H1 (cell line): ENCODE measurements at regions not wholly inside any gene's neighbourhood (a gene's known extent, or its start where the extent isn't known, plus 50 kb on each side); places are given as distances from the start of the nearest gene placed in this dataset.

Experiments
- CTCF ChIA-PET: fragments of 300-600 bp; sonication (Branson Sonifier 250); formaldehyde crosslinking; loops from one replicate; lab custom pipeline; 2021; ENCODE audit not compliant: partially characterized antibody; lab: Charles Lee
- POLR2A ChIA-PET: fragments of 300-600 bp; sonication (Branson Sonifier 250); formaldehyde crosslinking; loops from one replicate; lab custom pipeline; 2021; ENCODE audit warnings: inconsistent platforms; ENCODE audit not compliant: partially characterized antibody; lab: Charles Lee
- DNase-seq, 2 experiments: peaks; one replicate each; pipeline versions ENCODE4 v3.0.0 to v3.0.0-alpha.2; 2010 to 2022; ENCODE audit warnings: low spot score in 2 of 2, low read depth in 1 of 2, mixed read lengths in 1 of 2
- FAIRE-seq: peaks from 2 replicates; lab custom pipeline; 2011; peaks lifted over from hg19 to GRCh38; lab: Jason Lieb, UNC
- H2AFZ ChIP-seq: 2 replicates; pipeline ENCODE4 v1.8.1; 2012; ENCODE audit warnings: low read length, inconsistent platforms
- H2AK5ac ChIP-seq: 2 replicates; pipeline ENCODE4 v1.6.1; 2013; ENCODE audit warnings: low read depth, low read length
- H2BK120ac ChIP-seq: replicated peaks from 2 replicates; pipeline ENCODE3; 2013; ENCODE audit warnings: low read depth, low read length, inconsistent platforms
- H2BK12ac ChIP-seq: 2 replicates; pipeline ENCODE4 v1.6.1; 2013; ENCODE audit warnings: low read depth, low read length
- H2BK15ac ChIP-seq: 2 replicates; pipeline ENCODE4 v1.6.1; 2013; ENCODE audit warnings: low read length
- H2BK20ac ChIP-seq: 2 replicates; pipeline ENCODE4 v1.6.1; 2013; ENCODE audit warnings: low read length
- H2BK5ac ChIP-seq: 2 replicates; pipeline ENCODE4 v1.6.1; 2013; ENCODE audit warnings: low read depth, low read length
- H3K14ac ChIP-seq: 2 replicates; pipeline ENCODE4 v1.6.1; 2013; ENCODE audit warnings: inconsistent platforms; ENCODE audit not compliant: insufficient read length
- H3K18ac ChIP-seq: 2 replicates; pipeline ENCODE4 v1.6.1; 2013; ENCODE audit warnings: low read length; ENCODE audit errors: extremely low read depth
- H3K23ac ChIP-seq: 2 replicates; pipeline ENCODE4 v1.6.1; 2013; ENCODE audit warnings: inconsistent platforms; ENCODE audit not compliant: insufficient read length
- H3K23me2 ChIP-seq: 2 replicates; pipeline ENCODE4 v1.6.1; 2013; ENCODE audit warnings: low read depth, low read length
- H3K27ac ChIP-seq: 2 replicates; pipeline ENCODE4 v1.6.1; 2011; ENCODE audit warnings: low read depth, low read length, inconsistent platforms
- H3K27me3 ChIP-seq, 4 experiments: replicated peaks in 1 of 4; 1 replicate in 1 of 4; 2 replicates in 3 of 4; pipeline versions ENCODE4 v1.6.1 to v1.8.1; 2011 to 2013; ENCODE audit warnings: low read length in 3 of 4, mild to moderate bottlenecking in 3 of 4, inconsistent platforms in 2 of 4, mixed read lengths in 2 of 4, moderate library complexity in 1 of 4; ENCODE audit not compliant: control insufficient read depth in 3 of 4, insufficient read depth in 3 of 4; ENCODE audit errors: extremely low read depth in 1 of 4
- H3K36me3 ChIP-seq, 4 experiments: 2 replicates each; pipeline versions ENCODE4 v1.6.1 to v1.8.1; 2011 to 2013; ENCODE audit warnings: mild to moderate bottlenecking in 4 of 4, low read length in 3 of 4, moderate library complexity in 2 of 4, control low read depth in 1 of 4, inconsistent platforms in 1 of 4; ENCODE audit not compliant: insufficient read depth in 4 of 4, control insufficient read depth in 2 of 4
- H3K4ac ChIP-seq: replicated peaks from 2 replicates; pipeline ENCODE3; 2013; ENCODE audit warnings: low read length, low read depth, mixed read lengths, inconsistent platforms; ENCODE audit not compliant: insufficient read length
- H3K4me1 ChIP-seq, 4 experiments: replicated peaks in 1 of 4; 1 replicate in 1 of 4; 2 replicates in 3 of 4; pipeline versions ENCODE4 v1.6.1 to v1.8.1; 2011 to 2013; ENCODE audit warnings: low read length in 3 of 4, inconsistent platforms in 2 of 4, mixed read lengths in 1 of 4; ENCODE audit not compliant: insufficient read depth in 4 of 4, control insufficient read depth in 3 of 4
- H3K4me2 ChIP-seq, 2 experiments: 2 replicates each; pipeline versions ENCODE4 v1.6.1 to v1.8.1; 2011 to 2013; ENCODE audit warnings: low read depth in 2 of 2, low read length in 2 of 2, control low read depth in 1 of 2, inconsistent platforms in 1 of 2, mild to moderate bottlenecking in 1 of 2; ENCODE audit not compliant: insufficient read depth in 1 of 2
- H3K4me3 ChIP-seq, 4 experiments: fragments of 200-600, 300-600 bp in 1 of 4; sonication (generic), shearing (Covaris generic), sonication (Bioruptor Twin) in 1 of 4; 2 replicates each; pipeline versions ENCODE4 v1.5.1 to v1.8.1; 2011 to 2016; ENCODE audit warnings: low read length in 4 of 4, low read depth in 3 of 4, control low read depth in 2 of 4, inconsistent platforms in 2 of 4, mild to moderate bottlenecking in 2 of 4, mixed read lengths in 1 of 4, moderate library complexity in 1 of 4; ENCODE audit not compliant: insufficient read depth in 2 of 4; ENCODE audit errors: extremely low read depth in 1 of 4
- H3K56ac ChIP-seq: replicated peaks from 2 replicates; pipeline ENCODE3; 2013; ENCODE audit warnings: low read depth, mild to moderate bottlenecking, mixed read lengths, low read length, inconsistent platforms; ENCODE audit not compliant: insufficient read length
- H3K79me1 ChIP-seq: 2 replicates; pipeline ENCODE4 v1.6.1; 2013; ENCODE audit warnings: low read depth, low read length, control low read depth
- H3K79me2 ChIP-seq, 2 experiments: 2 replicates each; pipeline versions ENCODE4 v1.6.1 to v1.8.1; 2012 to 2013; ENCODE audit warnings: low read length in 2 of 2, mild to moderate bottlenecking in 2 of 2, inconsistent platforms in 1 of 2; ENCODE audit not compliant: insufficient read depth in 2 of 2, control insufficient read depth in 1 of 2
- H3K9ac ChIP-seq, 4 experiments: replicated peaks in 1 of 4; 1 replicate in 1 of 4; 2 replicates in 3 of 4; pipeline versions ENCODE4 v1.6.1 to v1.8.1; 2011 to 2013; ENCODE audit warnings: low read depth in 3 of 4, low read length in 3 of 4, control low read depth in 2 of 4, mild to moderate bottlenecking in 2 of 4, moderate library complexity in 2 of 4, inconsistent platforms in 1 of 4; ENCODE audit errors: extremely low read depth in 1 of 4
- H3K9me3 ChIP-seq, 2 experiments: 2 replicates each; pipeline versions ENCODE4 v1.6.1 to v1.8.1; 2012 to 2013; ENCODE audit warnings: mild to moderate bottlenecking in 2 of 2, moderate library complexity in 2 of 2, control low read depth in 1 of 2, inconsistent platforms in 1 of 2, low read depth in 1 of 2, low read length in 1 of 2, mixed read lengths in 1 of 2; ENCODE audit not compliant: insufficient read depth in 2 of 2
- H4K20me1 ChIP-seq, 2 experiments: replicated peaks in 1 of 2; 2 replicates each; pipeline versions ENCODE3 to v1.8.1; 2011 to 2013; ENCODE audit warnings: inconsistent platforms in 2 of 2, low read length in 2 of 2, mild to moderate bottlenecking in 1 of 2; ENCODE audit not compliant: insufficient read depth in 2 of 2, control insufficient read depth in 1 of 2
- H4K5ac ChIP-seq: 2 replicates; pipeline ENCODE4 v1.6.1; 2013; ENCODE audit warnings: low read length, low read depth, mixed read lengths, inconsistent platforms; ENCODE audit not compliant: insufficient read length
- H4K8ac ChIP-seq: 2 replicates; pipeline ENCODE4 v1.8.0; 2013; ENCODE audit warnings: mild to moderate bottlenecking, moderate library complexity, low read length, inconsistent platforms; ENCODE audit not compliant: insufficient read depth; ENCODE audit errors: extremely low read depth
- H4K91ac ChIP-seq: replicated peaks from 2 replicates; pipeline ENCODE3; 2013; ENCODE audit warnings: low read length, mixed read lengths, inconsistent platforms; ENCODE audit not compliant: insufficient read length
- BCL11A ChIP-seq, 2 experiments: IDR thresholded peaks; one replicate each; pipeline ENCODE4 v1.6.1; 2011; ENCODE audit warnings: low read depth in 2 of 2, low read length in 2 of 2, mild to moderate bottlenecking in 2 of 2
- CEBPB ChIP-seq: IDR thresholded peaks from 2 replicates; pipeline ENCODE4 v1.6.1; 2012; ENCODE audit warnings: low read depth, low read length
- CHD1 ChIP-seq: IDR thresholded peaks from 2 replicates; pipeline ENCODE4 v1.6.1; 2012; ENCODE audit warnings: low read depth, low read length, improper control_type of control experiment
- CREB1 ChIP-seq: IDR thresholded peaks from 2 replicates; pipeline ENCODE4 v1.6.1; 2012; ENCODE audit warnings: inconsistent platforms
- CTBP2 ChIP-seq: IDR thresholded peaks from 2 replicates; pipeline ENCODE4 v1.7.0; 2011; ENCODE audit warnings: borderline replicate concordance, mild to moderate bottlenecking, moderate library complexity, mixed read lengths, low read length; ENCODE audit not compliant: insufficient read depth, insufficient read length
- E2F6 ChIP-seq: IDR thresholded peaks from 2 replicates; pipeline ENCODE4 v1.6.1; 2012; ENCODE audit warnings: inconsistent platforms
- EP300 ChIP-seq, 2 experiments: IDR thresholded peaks; 1 replicate in 1 of 2; 2 replicates in 1 of 2; pipeline ENCODE4 v1.6.1; 2011 to 2012; ENCODE audit warnings: low read depth in 2 of 2, low read length in 2 of 2, mild to moderate bottlenecking in 2 of 2, borderline replicate concordance in 1 of 2, inconsistent platforms in 1 of 2, moderate library complexity in 1 of 2
- GTF2F1 ChIP-seq: IDR thresholded peaks from 2 replicates; pipeline ENCODE4 v1.6.1; 2012; ENCODE audit warnings: low read depth, low read length, improper control_type of control experiment, borderline replicate concordance
- JUN ChIP-seq: IDR thresholded peaks from 2 replicates; pipeline ENCODE4 v1.6.1; 2011; ENCODE audit warnings: low read depth, mild to moderate bottlenecking, improper control_type of control experiment, low read length
- SAP30 ChIP-seq: fragments of 300-600 bp; sonication (generic); IDR thresholded peaks from 2 replicates; pipeline ENCODE4 v1.7.1; 2012; ENCODE audit warnings: low read length, moderate library complexity, mild to moderate bottlenecking, inconsistent platforms; ENCODE audit not compliant: insufficient read depth, insufficient replicate concordance
- SP2 ChIP-seq: IDR thresholded peaks from 2 replicates; pipeline ENCODE4 v1.6.1; 2012; ENCODE audit warnings: mild to moderate bottlenecking, low read length, inconsistent platforms
- TEAD4 ChIP-seq: IDR thresholded peaks from 2 replicates; pipeline ENCODE4 v1.6.1; 2012; ENCODE audit warnings: low read depth, low read length, inconsistent platforms, mixed read lengths
- WGBS, 2 experiments: shearing (Covaris generic) in 1 of 2; methylation state at CpG; one replicate each; pipeline versions ENCODE4 v1.1.6 to v1.1.7; 2013 to 2015; ENCODE audit warnings: low lambda C conversion rate in 2 of 2, mixed read lengths in 2 of 2, inconsistent platforms in 1 of 2, low coverage in 1 of 2, missing lambda C conversion rate in 1 of 2; ENCODE audit not compliant: insufficient replicate concordance in 2 of 2, insufficient coverage in 1 of 2, insufficient read length in 1 of 2; ENCODE audit errors: extremely low coverage in 1 of 2, missing lambda C conversion rate in 1 of 2; 5-methylcytosine and 5-hydroxymethylcytosine counted together

GRCh38 chr5:147162740-147163139 lies 72.1 kb upstream of the STK32A start:
- Histone ChIP-seq H4K8ac (no peak overlapping the region), H2BK12ac (no peak overlapping the region), H2BK20ac (no peak overlapping the region), H3K23me2 (no peaks in the 10 kb centered on the region), H3K27me3 (no peaks in the 10 kb centered on the region), H4K20me1 (no peaks in the 10 kb centered on the region), H3K27ac (no peak overlapping the region), H3K4me3 (no peak overlapping the region), H3K18ac (no peak overlapping the region), H3K9me3 (peaks cover 0 to 4% of the 10 kb centered on the region in 2 experiments; a peak in 1 of 4 replicates), H2BK120ac (no peak overlapping the region), H3K4me1 (no peaks in the 10 kb centered on the region), H2AK5ac (no peak overlapping the region), H2AFZ (no peak overlapping the region; the same call in 1 of the 2 replicates), H3K56ac (no peak overlapping the region), H2BK15ac (no peak overlapping the region), H2BK5ac (no peak overlapping the region), H3K4ac (no peak overlapping the region), H3K23ac (no peak overlapping the region), H3K14ac (no peak overlapping the region), H3K9ac (no peak overlapping the region), H3K36me3 (no peaks in the 10 kb centered on the region), H3K79me1 (no peaks in the 10 kb centered on the region), H4K5ac (no peak overlapping the region), H3K79me2 (no peaks in the 10 kb centered on the region), H3K4me2 (no peak overlapping the region), H4K91ac (no peak overlapping the region)
- FAIRE-seq (no peak), DNase-seq (no peak)
- 80 to 96% methylated on average over 1 to 7 of the region's 7 CpGs for WGBS, 2 experiments
- ChIA-PET CTCF (interaction anchor here (1.1 to 1.8 kb wide), 2 partner anchors 22 to 26 kb away, joined by 3 to 5 read pairs; no protein-coding TSS in a partner anchor), POLR2A (no interaction called here)
- no peak for TF ChIP-seq E2F6
- TF ChIP-seq CEBPB = no peak
- no peak for TF ChIP-seq CTBP2
- TF ChIP-seq EP300 (IDR thresholded peaks at IDR 0.05; ENCODE audit: borderline replicate concordance in 1 of 2, low read depth in 2 of 2, low read length in 2 of 2) = no peak
- no peak for TF ChIP-seq GTF2F1
- TF ChIP-seq JUN = no peak
- no peak for TF ChIP-seq BCL11A (IDR thresholded peaks at IDR 0.05; ENCODE audit: low read depth in 2 of 2, low read length in 2 of 2)
- TF ChIP-seq CHD1 = no peak
- no peak for TF ChIP-seq TEAD4
- no peak for TF ChIP-seq CREB1
- TF ChIP-seq SAP30 = no peak
- no peak for TF ChIP-seq SP2
